ENCODE measurements at regions not wholly inside any gene's neighbourhood (a gene's known extent, or its start where the extent isn't known, plus 50 kb on each side); places are given as distances from the start of the nearest gene placed in this dataset.

DNA sequence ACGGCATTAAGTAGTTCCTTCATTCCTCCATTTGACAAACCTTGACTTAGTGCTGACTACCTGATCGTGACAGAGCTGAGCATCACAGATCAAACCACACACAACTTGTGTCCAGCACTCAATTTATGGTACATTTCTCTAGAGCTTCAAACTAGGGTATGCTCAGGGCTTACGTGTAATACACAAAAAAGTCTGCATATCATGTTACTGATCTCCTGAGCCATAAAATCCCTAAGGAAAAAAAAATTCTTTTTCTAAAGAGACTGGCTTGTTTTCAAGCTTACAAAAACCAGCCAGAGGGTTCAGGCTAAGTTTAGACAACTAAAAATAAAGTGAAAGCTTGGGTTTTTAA, 88.0 kb upstream of the ALKAL2 start:
- intact Hi-C loops (cut with micrococcal nuclease), result no loop called here
- CTCF ChIA-PET, result no interaction called here
- dilution Hi-C loops (cut with MboI; ENCODE audit: extremely low pct_ligation_motif_present, low sequenced_read_pairs), result no loop called here

DNA sequence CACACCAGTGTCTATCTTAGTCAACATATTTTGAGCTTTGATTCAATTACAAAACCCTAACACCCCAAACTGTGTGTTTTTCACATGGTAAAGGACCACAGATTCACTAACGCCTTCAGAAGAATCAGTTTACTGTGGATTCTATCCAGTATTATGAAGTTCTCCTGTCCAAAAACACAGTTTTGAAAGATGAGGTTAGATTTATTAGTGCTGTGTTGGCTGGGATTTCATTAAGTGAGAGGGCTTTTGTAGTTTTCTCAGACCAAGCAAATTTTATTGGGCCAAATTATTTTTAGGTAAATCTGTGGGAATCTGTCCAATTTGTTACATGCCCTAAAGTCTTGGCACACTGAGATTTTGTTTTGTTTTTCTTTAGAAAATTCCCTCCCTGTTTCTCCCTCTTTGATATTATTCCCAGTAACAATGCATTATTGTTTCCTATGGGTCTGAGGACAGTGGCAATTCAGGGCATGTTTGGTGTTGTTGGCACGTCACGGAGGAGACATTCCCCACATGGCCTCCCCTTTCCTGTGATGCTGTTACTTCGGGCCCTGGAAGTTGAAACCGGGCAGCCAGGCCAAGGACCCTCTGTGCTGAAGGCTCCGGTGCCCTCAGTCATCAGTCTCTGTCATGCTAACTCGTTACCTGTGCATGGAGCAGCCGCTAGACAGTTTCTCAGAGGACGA, 87.5 kb upstream of the ALKAL2 start:
- no peak overlapping the region for H2AFZ ChIP-seq (ENCODE audit: low read depth, low read length)

More for the DNA sequence above, 88.0 kb upstream of the ALKAL2 start:
- Histone ChIP-seq H4K20me1 (replicated peaks; ENCODE audit: control insufficient read depth, extremely low read depth, insufficient read depth, low read length) (no peaks in the 10 kb centered on the region), H2AFZ (ENCODE audit: low read depth, low read length) (no peak overlapping the region), H3K27me3 (ENCODE audit: control insufficient read depth in 2 of 2, insufficient read depth in 2 of 2, low read length in 2 of 2) (no peaks in the 10 kb centered on the region), H3K9me3 (replicated peaks; ENCODE audit: control insufficient read depth, insufficient read depth, low read length) (peaks cover 4% of the 10 kb centered on the region), H3K36me3 (ENCODE audit: control insufficient read depth in 2 of 2, extremely low read depth in 1 of 2, insufficient read depth in 2 of 2, low read length in 2 of 2) (no peaks in the 10 kb centered on the region), H3K27ac (ENCODE audit: insufficient read depth, low read depth, low read length) (no peak overlapping the region), H3K4me1 (ENCODE audit: control insufficient read depth, extremely low read depth, insufficient read depth, low read length) (no peaks in the 10 kb centered on the region), H3K79me2 (ENCODE audit: control insufficient read depth, insufficient read depth, low read length) (no peaks in the 10 kb centered on the region), H3K4me2 (ENCODE audit: insufficient read depth, low read length) (no peak overlapping the region), H3K9me1 (replicated peaks; ENCODE audit: control insufficient read depth, extremely low read depth, insufficient read depth, low read length) (no peaks in the 10 kb centered on the region), H3K4me3 (replicated peaks in 1 of 3; ENCODE audit: insufficient read depth in 1 of 3, low read depth in 1 of 3, low read length in 3 of 3) (no peak overlapping the region), H3K9ac (replicated peaks; ENCODE audit: extremely low read depth, insufficient read depth, low read length) (no peak overlapping the region)
- no TSS peak for BruUV-seq (replicated peaks)
- FAIRE-seq (no peak), DNase-seq (ENCODE audit: low read depth, low spot score) (no peak)
- POLR2A ChIA-PET, result no interaction called here
- no peak for TF ChIP-seq EZH2 (IDR thresholded peaks at IDR 0.05; ENCODE audit: borderline replicate concordance, low read depth, low read length, severe bottlenecking)
- TF ChIP-seq MYC (IDR thresholded peaks at IDR 0.05; ENCODE audit: low read depth, low read length), result no peak
- no peak for TF ChIP-seq POLR2A (IDR thresholded peaks at IDR 0.05; ENCODE audit: low read depth, low read length)
- TF ChIP-seq, protein P1, sequence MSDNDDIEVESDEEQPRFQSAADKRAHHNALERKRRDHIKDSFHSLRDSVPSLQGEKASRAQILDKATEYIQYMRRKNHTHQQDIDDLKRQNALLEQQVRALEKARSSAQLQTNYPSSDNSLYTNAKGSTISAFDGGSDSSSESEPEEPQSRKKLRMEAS (IDR thresholded peaks at IDR 0.05; ENCODE audit: insufficient read depth, insufficient read length), result no peak
- no peak for TF ChIP-seq GATA2 (IDR thresholded peaks at IDR 0.05; ENCODE audit: insufficient read depth, insufficient read length, low read depth, low read length)

More for the DNA sequence above, 87.5 kb upstream of the ALKAL2 start:
- Histone ChIP-seq H3K36me3 (ENCODE audit: control insufficient read depth in 2 of 2, extremely low read depth in 1 of 2, insufficient read depth in 2 of 2, low read length in 2 of 2) (no peaks in the 10 kb centered on the region), H3K4me1 (ENCODE audit: control insufficient read depth, extremely low read depth, insufficient read depth, low read length) (no peaks in the 10 kb centered on the region), H3K27me3 (ENCODE audit: control insufficient read depth in 2 of 2, insufficient read depth in 2 of 2, low read length in 2 of 2) (no peaks in the 10 kb centered on the region), H4K20me1 (replicated peaks; ENCODE audit: control insufficient read depth, extremely low read depth, insufficient read depth, low read length) (no peaks in the 10 kb centered on the region), H3K4me3 (replicated peaks in 1 of 3; ENCODE audit: insufficient read depth in 1 of 3, low read depth in 1 of 3, low read length in 3 of 3) (no peak overlapping the region), H3K9me1 (replicated peaks; ENCODE audit: control insufficient read depth, extremely low read depth, insufficient read depth, low read length) (no peaks in the 10 kb centered on the region), H3K9ac (replicated peaks; ENCODE audit: extremely low read depth, insufficient read depth, low read length) (no peak overlapping the region), H3K9me3 (replicated peaks; ENCODE audit: control insufficient read depth, insufficient read depth, low read length) (peaks cover 4% of the 10 kb centered on the region), H3K27ac (ENCODE audit: insufficient read depth, low read depth, low read length) (no peak overlapping the region), H3K4me2 (ENCODE audit: insufficient read depth, low read length) (no peak overlapping the region), H3K79me2 (ENCODE audit: control insufficient read depth, insufficient read depth, low read length) (no peaks in the 10 kb centered on the region)
- dilution Hi-C loops (cut with MboI; ENCODE audit: extremely low pct_ligation_motif_present, low sequenced_read_pairs), result no loop called here
- POLR2A ChIA-PET, result no interaction called here
- DNase-seq (ENCODE audit: low read depth, low spot score), result no peak
- intact Hi-C loops (cut with micrococcal nuclease), result no loop called here
- FAIRE-seq, result no peak
- CTCF ChIA-PET, result no interaction called here
- BruUV-seq (replicated peaks), result no TSS peak
- TF ChIP-seq, protein P1 (IDR thresholded peaks at IDR 0.05; ENCODE audit: insufficient read depth, insufficient read length), result no peak
- TF ChIP-seq POLR2AphosphoS5 (IDR thresholded peaks at IDR 0.05; ENCODE audit: insufficient read depth, low read depth, low read length), result no peak
- TF ChIP-seq MYC (IDR thresholded peaks at IDR 0.05; ENCODE audit: low read depth, low read length), result no peak
- TF ChIP-seq GATA2 (IDR thresholded peaks at IDR 0.05; ENCODE audit: insufficient read depth, insufficient read length, low read depth, low read length), result no peak
- TF ChIP-seq FOS (IDR thresholded peaks at IDR 0.05; ENCODE audit: borderline replicate concordance, insufficient read depth, low read length), result no peak
- TF ChIP-seq, protein P2, sequence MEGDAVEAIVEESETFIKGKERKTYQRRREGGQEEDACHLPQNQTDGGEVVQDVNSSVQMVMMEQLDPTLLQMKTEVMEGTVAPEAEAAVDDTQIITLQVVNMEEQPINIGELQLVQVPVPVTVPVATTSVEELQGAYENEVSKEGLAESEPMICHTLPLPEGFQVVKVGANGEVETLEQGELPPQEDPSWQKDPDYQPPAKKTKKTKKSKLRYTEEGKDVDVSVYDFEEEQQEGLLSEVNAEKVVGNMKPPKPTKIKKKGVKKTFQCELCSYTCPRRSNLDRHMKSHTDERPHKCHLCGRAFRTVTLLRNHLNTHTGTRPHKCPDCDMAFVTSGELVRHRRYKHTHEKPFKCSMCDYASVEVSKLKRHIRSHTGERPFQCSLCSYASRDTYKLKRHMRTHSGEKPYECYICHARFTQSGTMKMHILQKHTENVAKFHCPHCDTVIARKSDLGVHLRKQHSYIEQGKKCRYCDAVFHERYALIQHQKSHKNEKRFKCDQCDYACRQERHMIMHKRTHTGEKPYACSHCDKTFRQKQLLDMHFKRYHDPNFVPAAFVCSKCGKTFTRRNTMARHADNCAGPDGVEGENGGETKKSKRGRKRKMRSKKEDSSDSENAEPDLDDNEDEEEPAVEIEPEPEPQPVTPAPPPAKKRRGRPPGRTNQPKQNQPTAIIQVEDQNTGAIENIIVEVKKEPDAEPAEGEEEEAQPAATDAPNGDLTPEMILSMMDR (IDR thresholded peaks at IDR 0.05; ENCODE audit: extremely low read depth in 1 of 2, insufficient read depth in 1 of 2, low read depth in 1 of 2, low read length in 2 of 2), result no peak
- no peak for TF ChIP-seq POLR2A (IDR thresholded peaks at IDR 0.05; ENCODE audit: low read depth, low read length)
- TF ChIP-seq EZH2 (IDR thresholded peaks at IDR 0.05; ENCODE audit: borderline replicate concordance, low read depth, low read length, severe bottlenecking), result no peak
- no peak for TF ChIP-seq JUN (IDR thresholded peaks at IDR 0.05; ENCODE audit: borderline replicate concordance, insufficient read depth, insufficient read length, low read depth)

All from endothelial cell of umbilical vein (primary cell).